HL-60 (cell line): ENCODE measurements at regions not wholly inside any gene's neighbourhood (a gene's known extent, or its start where the extent isn't known, plus 50 kb on each side); places are given as distances from the start of the nearest gene placed in this dataset.

Experiments used
- DNase-seq, 2 experiments: peaks; one replicate each; pipeline ENCODE4 v3.0.0-alpha.2; 2010 to 2020; ENCODE audit warnings: low read depth in 1 of 2, low spot score in 1 of 2
- H3K27ac ChIP-seq: fragments of 250-450 bp; sonication (Bioruptor Pico); replicated peaks from 2 replicates; pipeline ENCODE4 v1.5.1; 2020; ENCODE audit warnings: mild to moderate bottlenecking, moderate library complexity
- H3K27me3 ChIP-seq: fragments of 250-450 bp; sonication (Bioruptor Pico); 2 replicates; pipeline ENCODE4 v1.5.1; 2021; ENCODE audit warnings: mild to moderate bottlenecking, moderate library complexity; ENCODE audit not compliant: insufficient read depth, poor library complexity, severe bottlenecking
- H3K4me3 ChIP-seq: replicated peaks from 2 replicates; pipeline ENCODE4 v1.5.1; 2011; ENCODE audit warnings: mild to moderate bottlenecking, control low read depth, low read length; ENCODE audit not compliant: insufficient read depth
- CTCF ChIP-seq: IDR thresholded peaks from one replicate; pipeline ENCODE4 v1.5.1; 2011; ENCODE audit warnings: low read length, control low read depth, inconsistent platforms; ENCODE audit not compliant: insufficient read depth
- GABPA ChIP-seq: IDR thresholded peaks from 2 replicates; pipeline ENCODE4 v1.6.1; 2012; ENCODE audit warnings: low read depth
- POLR2AphosphoS5 ChIP-seq: IDR thresholded peaks from 2 replicates; pipeline ENCODE4 v1.6.1; 2012; ENCODE audit warnings: low read depth
- REST ChIP-seq: IDR thresholded peaks from 2 replicates; pipeline ENCODE4 v1.6.1; 2012; ENCODE audit warnings: low read depth; ENCODE audit not compliant: insufficient replicate concordance
- SPI1 ChIP-seq: IDR thresholded peaks from 2 replicates; pipeline ENCODE4 v1.6.1; 2012; ENCODE audit warnings: low read depth, mild to moderate bottlenecking, borderline replicate concordance

DNA sequence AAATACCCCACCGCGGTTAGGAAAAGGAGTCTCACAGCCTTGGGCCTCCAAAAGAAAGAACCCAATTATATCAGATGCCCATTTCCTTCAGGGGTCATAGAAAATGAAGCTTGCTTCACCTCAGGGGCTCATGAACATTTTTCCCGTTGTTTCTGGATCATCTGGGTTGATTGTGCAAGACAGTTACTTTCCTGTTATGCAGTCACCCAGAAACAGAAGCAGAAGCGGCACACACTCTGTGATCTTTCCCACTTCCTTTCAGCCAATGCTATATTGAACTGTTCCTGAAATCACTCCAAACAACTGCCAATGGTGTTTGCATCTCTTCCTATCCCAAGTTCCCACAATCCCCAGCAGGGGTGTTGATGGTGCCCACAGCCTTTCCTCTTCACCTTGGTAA, 295.6 kb upstream of the RASGRP1 start:
- TF ChIP-seq CTCF = no peak
- TF ChIP-seq SPI1 = peak; percentile 30; the same call in 1 of the 2 replicates
- TF ChIP-seq REST = no peak
- Histone ChIP-seq H3K4me3 (no peak overlapping the region), H3K27me3 (peaks cover 5% of the 10 kb centered on the region), H3K27ac (no peak overlapping the region)
- DNase-seq = peak in 1 of 2 experiments; percentile 23

- DNase-seq = no peak
Measured at GRCh38 chr15:38860674-38861073, 296.1 kb upstream of the RASGRP1 start.

DNA sequence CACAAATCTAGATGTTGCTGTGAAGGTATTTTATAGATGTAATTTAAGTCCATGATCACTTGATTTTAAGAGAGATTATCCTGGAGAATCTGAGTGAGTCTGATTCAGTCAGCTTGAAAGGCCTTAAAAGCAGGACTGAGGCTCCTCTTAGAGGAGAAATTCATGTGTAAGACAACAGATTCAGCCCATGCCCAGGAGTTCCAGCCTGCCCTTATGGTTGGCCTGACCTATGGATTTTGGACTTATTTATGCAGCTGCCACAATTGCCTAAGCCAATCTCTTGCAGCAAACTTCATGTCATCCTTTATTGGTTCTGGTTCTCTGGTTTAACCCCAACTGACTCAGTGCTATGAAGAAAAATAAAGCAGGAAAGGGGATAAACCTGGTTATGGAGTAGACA, 296.5 kb upstream of the RASGRP1 start:
- TF ChIP-seq REST = no peak
- no peak for TF ChIP-seq GABPA
- TF ChIP-seq CTCF = no peak
- TF ChIP-seq SPI1 = no peak
- TF ChIP-seq POLR2AphosphoS5 = no peak
- H3K4me3 ChIP-seq = no peak overlapping the region
- H3K27ac ChIP-seq = no peak overlapping the region
- DNase-seq = no peak
- H3K27me3 ChIP-seq = peaks cover 5% of the 10 kb centered on the region

More at GRCh38 chr15:38860674-38861073, 296.1 kb upstream of the RASGRP1 start:
- Histone ChIP-seq H3K27me3 (peaks cover 5% of the 10 kb centered on the region), H3K4me3 (no peak overlapping the region), H3K27ac (no peak overlapping the region)
- TF ChIP-seq REST (no peak), GABPA (no peak), CTCF (no peak), SPI1 (no peak), POLR2AphosphoS5 (no peak)
